Smooth muscle cell (in vitro differentiated cells): ENCODE measurements at regions not wholly inside any gene's neighbourhood (a gene's known extent, or its start where the extent isn't known, plus 50 kb on each side); places are given as distances from the start of the nearest gene placed in this dataset.

Experiments
- DNase-seq: peaks from one replicate; lab custom pipeline; 2025; ENCODE audit not compliant: unreplicated experiment; lab: John Stamatoyannopoulos, UW
- H2AFZ ChIP-seq: fragments of 200-600 bp; sonication (generic); 2 replicates; pipeline ENCODE4 v1.6.0; 2016; ENCODE audit warnings: antibody characterized with exemption, low read depth, mild to moderate bottlenecking
- H3F3A ChIP-seq: fragments of 200-600 bp; sonication (generic); 2 replicates; pipeline ENCODE4 v1.6.0; 2017; ENCODE audit warnings: antibody characterized with exemption, low read depth
- H3K27ac ChIP-seq: fragments of 200-600 bp; sonication (generic); 2 replicates; pipeline ENCODE4 v1.5.1; 2016; ENCODE audit warnings: low read depth, mild to moderate bottlenecking
- H3K27me3 ChIP-seq: fragments of 200-600 bp; sonication (generic); 2 replicates; pipeline ENCODE4 v1.6.1; 2016; ENCODE audit warnings: low read depth, mild to moderate bottlenecking
- H3K36me3 ChIP-seq: fragments of 200-600 bp; sonication (generic); 2 replicates; pipeline ENCODE4 v1.5.1; 2016; ENCODE audit warnings: low read depth
- H3K4me1 ChIP-seq: fragments of 200-600 bp; sonication (generic); 2 replicates; pipeline ENCODE4 v1.5.1; 2016; ENCODE audit warnings: low read depth
- H3K4me2 ChIP-seq: fragments of 200-600 bp; sonication (generic); 2 replicates; pipeline ENCODE4 v1.6.0; 2016; ENCODE audit warnings: mild to moderate bottlenecking
- H3K4me3 ChIP-seq: fragments of 200-600 bp; sonication (generic); 2 replicates; pipeline ENCODE4 v1.5.1; 2016; ENCODE audit warnings: mild to moderate bottlenecking
- H3K79me2 ChIP-seq: fragments of 200-600 bp; sonication (generic); 2 replicates; pipeline ENCODE4 v1.6.0; 2016; ENCODE audit warnings: low read depth, mild to moderate bottlenecking
- H3K9ac ChIP-seq: fragments of 200-600 bp; sonication (generic); 2 replicates; pipeline ENCODE4 v1.6.0; 2016; ENCODE audit warnings: low read depth
- H3K9me3 ChIP-seq: fragments of 200-600 bp; sonication (generic); replicated peaks from 2 replicates; pipeline ENCODE4 v1.5.1; 2016; ENCODE audit warnings: low read depth
- H4K20me1 ChIP-seq: fragments of 200-600 bp; sonication (generic); 2 replicates; pipeline ENCODE4 v1.6.0; 2016; ENCODE audit warnings: low read depth
- CTCF ChIP-seq: fragments of 200-600 bp; sonication (generic); IDR thresholded peaks from 2 replicates; pipeline ENCODE4 v1.5.1; 2017; ENCODE audit warnings: borderline replicate concordance, mild to moderate bottlenecking, antibody characterized with exemption; ENCODE audit not compliant: insufficient read depth, poor library complexity, severe bottlenecking
- WGBS: methylation state at CpG from one replicate; pipeline ENCODE4 v1.1.7; 2016; ENCODE audit warnings: low lambda C conversion rate; 5-methylcytosine and 5-hydroxymethylcytosine counted together

GRCh38 chr3:8279886-8280550 lies 221.6 kb upstream of the LMCD1 start:
- no peaks in the 10 kb centered on the region for H3K79me2 ChIP-seq
- no peaks in the 10 kb centered on the region for H3F3A ChIP-seq
- no peaks in the 10 kb centered on the region for H3K27me3 ChIP-seq
- H3K9me3 ChIP-seq, result no peaks in the 10 kb centered on the region
- DNase-seq, result no peak
- H4K20me1 ChIP-seq, result no peaks in the 10 kb centered on the region
- TF ChIP-seq CTCF, result no peak
- no peaks in the 10 kb centered on the region for H3K4me1 ChIP-seq
- no peak overlapping the region for H3K4me2 ChIP-seq
- no peak overlapping the region for H2AFZ ChIP-seq
- no peak overlapping the region for H3K9ac ChIP-seq
- no peak overlapping the region for H3K27ac ChIP-seq
- H3K36me3 ChIP-seq, result no peaks in the 10 kb centered on the region
- 40% methylated on average over 5 of the region's 5 CpGs for WGBS
- H3K4me3 ChIP-seq, result no peak overlapping the region

GRCh38 chr3:8282541-8283165 lies 219.0 kb upstream of the LMCD1 start:
- H3K4me2 ChIP-seq, result no peak overlapping the region
- H3K36me3 ChIP-seq, result no peaks in the 10 kb centered on the region
- no peak for TF ChIP-seq CTCF
- H3K4me3 ChIP-seq, result no peak overlapping the region
- no peaks in the 10 kb centered on the region for H3K27me3 ChIP-seq
- no peaks in the 10 kb centered on the region for H3F3A ChIP-seq
- H2AFZ ChIP-seq, result no peak overlapping the region
- no peak overlapping the region for H3K27ac ChIP-seq
- DNase-seq, result no peak
- H3K4me1 ChIP-seq, result no peaks in the 10 kb centered on the region
- H3K9me3 ChIP-seq, result no peaks in the 10 kb centered on the region
- H4K20me1 ChIP-seq, result no peaks in the 10 kb centered on the region
- no peaks in the 10 kb centered on the region for H3K79me2 ChIP-seq
- H3K9ac ChIP-seq, result no peak overlapping the region

GRCh38 chr3:8283193-8283592 lies 218.4 kb upstream of the LMCD1 start:
- Histone ChIP-seq H3F3A (no peaks in the 10 kb centered on the region), H2AFZ (no peak overlapping the region), H3K27ac (no peak overlapping the region), H3K36me3 (no peaks in the 10 kb centered on the region), H3K27me3 (no peaks in the 10 kb centered on the region), H4K20me1 (no peaks in the 10 kb centered on the region), H3K9me3 (no peaks in the 10 kb centered on the region), H3K4me1 (no peaks in the 10 kb centered on the region), H3K9ac (no peak overlapping the region), H3K4me2 (no peak overlapping the region), H3K4me3 (no peak overlapping the region), H3K79me2 (no peaks in the 10 kb centered on the region)
- no peak for DNase-seq
- 100% methylated on average over 1 of the region's 1 CpG for WGBS
- TF ChIP-seq CTCF, result no peak

GRCh38 chr3:8286086-8286485 lies 215.5 kb upstream of the LMCD1 start:
- Histone ChIP-seq H3K27ac (no peak overlapping the region), H3K9ac (no peak overlapping the region), H3K4me1 (no peaks in the 10 kb centered on the region), H4K20me1 (no peaks in the 10 kb centered on the region), H3K36me3 (no peaks in the 10 kb centered on the region), H3K4me2 (no peak overlapping the region), H3K4me3 (no peak overlapping the region), H3K27me3 (no peaks in the 10 kb centered on the region), H3F3A (no peaks in the 10 kb centered on the region), H3K79me2 (no peaks in the 10 kb centered on the region), H3K9me3 (no peaks in the 10 kb centered on the region), H2AFZ (no peak overlapping the region)
- 97% methylated on average over 5 of the region's 5 CpGs for WGBS
- DNase-seq, result no peak
- TF ChIP-seq CTCF, result no peak
